ENCODE measurements at regions not wholly inside any gene's neighbourhood (a gene's known extent, or its start where the extent isn't known, plus 50 kb on each side); places are given as distances from the start of the nearest gene placed in this dataset.

DNA sequence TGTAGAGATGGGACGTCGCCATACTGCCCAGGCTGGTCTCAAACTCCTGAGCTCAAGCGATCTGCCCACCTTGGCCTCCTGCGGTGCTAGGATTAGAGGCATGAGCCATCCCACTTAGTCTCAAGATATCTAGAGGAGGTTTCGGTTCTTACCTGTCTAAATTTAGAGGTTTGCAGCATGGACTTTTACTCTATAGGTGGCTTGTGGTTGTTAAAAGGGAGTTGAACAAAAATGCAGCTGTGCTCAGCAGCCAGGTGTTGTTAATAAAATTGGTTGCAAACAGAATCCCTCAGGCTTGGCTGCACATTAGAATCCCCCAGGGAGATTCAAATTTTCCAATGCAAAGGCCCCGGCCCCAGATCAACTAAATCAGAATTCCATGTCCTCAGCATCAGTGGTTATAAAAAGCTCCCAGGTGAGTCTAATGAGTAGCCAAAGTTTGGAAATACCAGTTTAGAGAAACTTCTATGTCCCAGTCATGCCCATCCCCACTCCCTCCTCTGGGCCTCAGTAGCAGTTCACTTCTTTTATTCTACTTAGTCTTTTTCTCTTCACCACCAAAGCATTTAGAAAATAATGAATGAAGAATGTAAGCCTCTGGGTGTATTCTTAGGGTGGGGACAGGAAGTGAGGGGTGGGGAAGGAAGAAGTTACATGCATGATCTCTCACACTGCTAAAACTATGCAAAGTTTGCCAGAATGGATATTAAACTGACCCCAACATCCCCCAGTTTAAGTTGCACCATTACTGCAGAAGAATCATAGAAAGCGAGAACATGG is 471.0 kb downstream of the COG6 start:
- Mint-ChIP-seq H3K27me3 (no peaks in the 10 kb centered on the region), H3K4me1 (peaks cover 28% of the 10 kb centered on the region), H3K27ac (no peak overlapping the region), H3K4me3 (no peak overlapping the region), H3K9me3 (no peaks in the 10 kb centered on the region), H3K36me3 (ENCODE audit: low read depth) (no peaks in the 10 kb centered on the region)
- no peak for ATAC-seq (replicated peaks)

DNA sequence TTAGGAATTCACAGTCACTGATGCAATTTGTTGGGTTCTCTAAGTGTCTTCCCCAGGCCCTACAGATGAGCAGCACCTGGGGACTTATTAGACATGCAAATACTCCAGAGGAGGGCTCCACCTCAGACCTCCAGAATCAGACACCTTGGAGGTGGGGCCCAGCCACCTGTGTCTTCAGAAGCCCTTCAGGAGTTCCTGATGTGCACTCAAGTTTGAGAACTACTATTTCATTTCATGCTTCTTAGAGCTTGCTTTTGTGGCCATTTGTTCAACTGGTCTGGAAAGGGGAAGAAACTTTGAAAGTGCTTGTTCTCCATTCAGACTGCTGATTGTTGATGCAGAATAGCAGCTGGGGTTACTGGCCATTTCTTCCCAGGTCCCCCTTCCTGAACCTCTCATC is 472.0 kb downstream of the COG6 start:
- ATAC-seq (replicated peaks), result no peak
- no peak overlapping the region for H3K27ac Mint-ChIP-seq
- no peaks in the 10 kb centered on the region for H3K27me3 Mint-ChIP-seq
- no peaks in the 10 kb centered on the region for H3K36me3 Mint-ChIP-seq (ENCODE audit: low read depth)
- peaks cover 37% of the 10 kb centered on the region for H3K4me1 Mint-ChIP-seq
- H3K4me3 Mint-ChIP-seq, result no peak overlapping the region
- no peaks in the 10 kb centered on the region for H3K9me3 Mint-ChIP-seq

DNA sequence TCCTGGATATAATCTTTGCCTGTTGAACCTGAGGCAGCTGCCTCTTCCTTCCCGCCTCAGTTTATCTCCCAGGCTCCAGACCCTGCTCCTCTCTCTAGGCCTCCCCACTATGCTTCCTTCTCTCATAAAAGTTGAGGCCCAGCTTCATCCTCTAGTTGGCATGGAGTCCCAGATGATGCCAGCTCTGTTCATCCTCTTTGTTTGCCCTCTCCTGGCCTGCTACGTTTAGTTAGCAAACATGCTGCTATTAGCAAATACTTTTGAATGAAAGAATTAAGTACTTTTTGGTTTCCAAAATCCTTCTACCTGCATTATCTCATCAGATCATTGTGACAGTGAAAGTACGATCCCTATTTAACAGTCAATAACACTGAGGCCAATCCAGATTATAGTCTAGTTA is 472.5 kb downstream of the COG6 start:
- no peaks in the 10 kb centered on the region for H3K9me3 Mint-ChIP-seq
- peaks cover 42% of the 10 kb centered on the region for H3K4me1 Mint-ChIP-seq
- ATAC-seq (replicated peaks), result no peak
- no peaks in the 10 kb centered on the region for H3K27me3 Mint-ChIP-seq
- H3K27ac Mint-ChIP-seq, result peak overlapping the region; percentile 44
- no peaks in the 10 kb centered on the region for H3K36me3 Mint-ChIP-seq (ENCODE audit: low read depth)
- H3K4me3 Mint-ChIP-seq, result no peak overlapping the region

DNA sequence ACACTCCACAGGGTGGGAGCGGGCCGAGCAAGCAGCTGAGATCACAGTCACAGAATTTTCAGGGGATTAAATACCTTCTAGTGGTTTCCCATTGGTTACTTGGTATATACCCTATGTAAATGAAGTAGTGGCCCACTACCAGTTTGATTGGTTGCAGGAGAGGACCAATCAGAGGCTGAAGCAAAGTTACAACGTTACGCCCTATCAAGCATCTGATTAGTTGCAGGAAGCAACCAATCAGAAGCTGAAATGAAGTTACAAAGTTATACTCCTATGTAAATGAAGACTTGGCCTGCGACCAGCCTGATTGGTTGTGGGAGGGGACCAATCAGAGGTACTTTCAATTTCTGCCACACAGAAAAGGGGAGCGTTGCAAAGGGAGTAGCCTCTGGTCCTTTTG is 474.0 kb downstream of the COG6 start:
- H3K4me3 Mint-ChIP-seq, result peak overlapping the region; percentile 40
- H3K9me3 Mint-ChIP-seq, result no peaks in the 10 kb centered on the region
- H3K27me3 Mint-ChIP-seq, result no peaks in the 10 kb centered on the region
- H3K4me1 Mint-ChIP-seq, result peaks cover 42% of the 10 kb centered on the region
- H3K36me3 Mint-ChIP-seq (ENCODE audit: low read depth), result no peaks in the 10 kb centered on the region
- peak overlapping the region; percentile 79 for H3K27ac Mint-ChIP-seq
- peak; percentile 15 for ATAC-seq (replicated peaks)

DNA sequence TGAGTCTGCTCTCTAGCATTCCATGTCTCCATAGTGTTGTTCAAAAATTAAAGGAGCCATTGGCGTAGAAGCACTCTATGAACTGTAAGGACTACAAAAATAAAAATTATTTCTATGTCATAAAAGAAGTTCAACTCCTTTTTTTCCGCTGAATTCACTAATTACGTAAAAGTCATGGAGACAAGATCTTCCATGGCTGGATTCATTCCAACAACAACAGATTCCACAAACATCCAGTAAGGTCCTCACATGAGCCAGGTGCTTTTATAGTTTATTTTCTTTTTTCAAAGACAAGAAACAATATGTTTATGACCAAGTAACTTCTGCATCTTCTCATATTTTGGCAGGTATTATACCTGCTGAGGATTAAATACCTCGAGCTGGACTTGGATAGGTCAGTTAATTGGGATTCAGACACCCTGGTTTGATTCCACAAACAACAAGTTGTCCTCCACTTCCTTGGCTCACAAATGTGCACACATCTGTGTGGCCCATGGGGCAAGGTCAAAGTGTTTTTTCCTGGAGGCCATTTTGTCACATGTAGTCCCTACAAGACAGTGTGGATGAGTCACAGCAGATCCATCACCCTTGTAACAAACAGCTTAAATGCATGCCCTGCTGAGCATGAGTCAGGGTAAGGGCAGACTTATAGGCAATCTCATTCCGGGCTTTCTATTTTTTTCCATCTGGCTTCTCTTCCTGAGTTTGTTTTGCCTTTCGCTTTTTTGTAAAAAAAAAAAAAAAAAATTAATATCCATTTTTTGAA is 475.6 kb downstream of the COG6 start:
- no peaks in the 10 kb centered on the region for H3K27me3 Mint-ChIP-seq

DNA sequence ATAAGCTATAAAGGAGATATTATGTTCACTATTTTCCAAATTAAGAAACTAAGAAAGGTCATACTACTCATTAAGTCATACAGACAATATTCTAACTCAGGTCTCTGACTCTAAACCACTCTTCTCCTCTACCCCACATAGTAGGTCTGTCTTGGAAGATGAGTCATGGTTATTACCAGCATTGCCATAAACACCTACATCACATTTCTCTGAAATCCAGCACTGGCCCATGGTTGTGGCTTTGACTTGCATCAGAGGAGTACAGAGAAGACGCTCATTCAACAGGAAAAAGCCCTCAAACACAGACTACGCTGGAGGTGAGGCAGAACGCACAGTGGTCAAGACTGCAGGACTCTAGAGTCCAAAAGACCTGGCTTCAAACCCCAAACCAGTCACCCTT is 476.8 kb downstream of the COG6 start:
- Mint-ChIP-seq H3K9me3 (peaks cover 3% of the 10 kb centered on the region), H3K4me1 (peaks cover 42% of the 10 kb centered on the region), H3K27me3 (no peaks in the 10 kb centered on the region), H3K27ac (peak overlapping the region; percentile 83), H3K36me3 (ENCODE audit: low read depth) (no peaks in the 10 kb centered on the region), H3K4me3 (peak overlapping the region; percentile 55)
- ATAC-seq (replicated peaks), result peak; percentile 81

More for the DNA sequence above, 475.6 kb downstream of the COG6 start:
- peak overlapping the region; percentile 55 for H3K4me3 Mint-ChIP-seq
- H3K4me1 Mint-ChIP-seq, result peaks cover 39% of the 10 kb centered on the region
- peak overlapping the region; percentile 83 for H3K27ac Mint-ChIP-seq
- H3K36me3 Mint-ChIP-seq (ENCODE audit: low read depth), result no peaks in the 10 kb centered on the region
- peak; percentile 63 for ATAC-seq (replicated peaks)
- no peaks in the 10 kb centered on the region for H3K9me3 Mint-ChIP-seq

DNA sequence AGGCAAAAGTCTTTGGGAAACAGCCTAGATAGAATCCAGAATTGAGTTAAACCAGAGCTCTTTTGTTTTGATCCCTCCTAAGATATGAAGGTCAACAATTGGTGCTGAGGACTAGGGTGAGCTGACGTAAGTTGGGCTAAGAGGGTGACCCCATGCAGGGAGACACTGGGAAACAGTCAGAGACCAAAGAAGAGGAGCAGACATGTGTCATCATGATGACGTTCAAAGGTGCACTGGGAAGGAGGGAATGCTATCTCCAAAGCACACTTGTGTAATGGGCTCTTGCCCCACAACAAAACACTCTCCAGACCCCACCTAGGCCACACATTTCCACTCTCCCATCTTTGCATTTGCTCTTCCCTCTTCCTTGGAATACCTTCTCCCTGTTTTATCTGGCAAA is 481.4 kb downstream of the COG6 start:
- peak overlapping the region; percentile 58 for H3K4me3 Mint-ChIP-seq
- peak overlapping the region; percentile 82 for H3K27ac Mint-ChIP-seq
- peaks cover 29% of the 10 kb centered on the region for H3K4me1 Mint-ChIP-seq
- H3K36me3 Mint-ChIP-seq (ENCODE audit: low read depth), result no peaks in the 10 kb centered on the region
- H3K27me3 Mint-ChIP-seq, result no peaks in the 10 kb centered on the region
- no peak for ATAC-seq (replicated peaks)
- peaks cover 3% of the 10 kb centered on the region for H3K9me3 Mint-ChIP-seq

DNA sequence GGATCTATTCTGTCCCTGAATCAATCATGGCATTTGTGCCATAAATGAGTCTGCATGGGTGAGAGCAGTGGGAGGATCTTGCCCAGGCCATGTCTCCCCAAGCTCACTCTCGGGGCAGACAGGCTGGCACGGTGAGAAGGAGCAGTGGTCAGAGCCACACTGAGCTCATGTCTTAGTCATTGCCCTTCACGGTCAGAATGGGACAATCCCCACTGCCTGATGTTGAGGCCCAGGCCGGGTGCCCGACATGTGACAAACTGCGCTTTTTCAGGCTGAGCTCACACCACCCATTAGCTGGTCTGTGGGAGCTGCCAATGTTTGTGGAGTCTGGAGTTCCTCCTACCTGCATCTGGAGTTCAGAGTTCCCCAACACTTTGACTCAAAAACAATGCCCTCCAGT is 481.9 kb downstream of the COG6 start:
- H3K36me3 Mint-ChIP-seq (ENCODE audit: low read depth), result no peaks in the 10 kb centered on the region
- peaks cover 3% of the 10 kb centered on the region for H3K9me3 Mint-ChIP-seq
- peak overlapping the region; percentile 82 for H3K27ac Mint-ChIP-seq
- peak; percentile 97 for ATAC-seq (replicated peaks)
- H3K4me3 Mint-ChIP-seq, result peak overlapping the region; percentile 58
- no peaks in the 10 kb centered on the region for H3K27me3 Mint-ChIP-seq
- H3K4me1 Mint-ChIP-seq, result peaks cover 24% of the 10 kb centered on the region

DNA sequence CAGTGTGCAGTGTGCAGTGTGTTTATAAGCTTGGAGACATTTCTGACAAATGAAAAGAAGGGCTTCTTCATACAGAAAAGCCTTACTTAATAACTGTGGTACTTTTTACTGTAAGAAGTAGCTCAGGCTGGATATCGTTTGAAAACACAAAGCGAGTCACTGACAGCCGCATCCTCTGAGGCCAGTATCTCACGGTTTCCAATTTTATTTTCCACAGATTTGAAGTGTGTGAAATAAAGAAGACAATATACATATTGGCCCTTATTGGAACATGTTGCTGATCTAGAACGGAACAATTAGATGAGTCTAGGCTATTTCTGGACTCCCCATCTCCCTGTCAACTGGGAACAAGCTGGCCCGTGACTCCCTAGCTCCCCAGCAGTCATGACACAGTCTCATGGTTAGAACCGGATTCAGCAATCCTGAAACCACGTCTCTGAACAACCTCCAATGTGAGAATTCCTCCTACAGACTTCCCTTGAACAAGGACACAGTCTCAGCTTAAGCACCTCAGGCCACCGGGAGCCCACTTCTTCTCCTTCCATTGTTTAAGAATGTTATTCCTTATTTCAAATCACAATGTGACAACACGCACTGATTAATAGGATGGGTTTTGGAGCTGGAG is 484.5 kb downstream of the COG6 start:
- H3K4me1 Mint-ChIP-seq, result peaks cover 38% of the 10 kb centered on the region
- no peak overlapping the region for H3K4me3 Mint-ChIP-seq
- H3K27me3 Mint-ChIP-seq, result no peaks in the 10 kb centered on the region
- ATAC-seq (replicated peaks), result no peak
- no peaks in the 10 kb centered on the region for H3K36me3 Mint-ChIP-seq (ENCODE audit: low read depth)
- H3K27ac Mint-ChIP-seq, result peak overlapping the region; percentile 4
- H3K9me3 Mint-ChIP-seq, result peaks cover 3% of the 10 kb centered on the region

DNA sequence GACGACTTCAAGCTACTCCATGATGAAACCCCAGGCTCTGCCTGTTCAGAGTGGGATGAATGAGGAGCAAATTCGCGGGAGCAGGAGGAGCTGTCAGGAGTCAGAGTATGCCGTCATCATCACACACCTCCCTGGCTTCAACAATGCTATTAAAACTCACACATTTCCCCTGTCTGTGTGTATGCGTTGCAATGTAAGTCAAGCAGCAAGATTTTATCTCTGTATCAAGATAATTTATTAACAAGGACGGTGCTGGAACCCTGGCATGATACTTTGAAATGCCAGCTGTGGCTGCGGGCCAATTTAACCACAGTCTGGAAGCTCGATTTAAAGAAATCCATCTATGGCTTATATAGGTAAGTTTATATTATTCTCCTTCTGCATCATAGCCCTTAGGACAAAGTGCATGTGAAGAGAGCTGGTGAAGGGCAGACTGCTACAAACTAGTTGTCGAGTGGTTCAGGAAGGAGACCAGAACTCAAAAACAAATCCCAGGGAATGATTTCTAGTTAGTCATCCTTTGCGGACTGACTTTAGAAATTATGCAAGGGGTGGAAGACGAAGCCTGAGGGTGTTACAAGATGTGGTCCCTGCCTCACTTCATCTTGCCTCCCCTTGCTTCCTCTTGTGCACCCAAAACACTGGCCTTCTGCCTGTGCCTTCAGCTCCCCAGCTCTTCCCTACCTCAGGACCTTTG is 486.5 kb downstream of the COG6 start:
- ATAC-seq (replicated peaks), result no peak
- Mint-ChIP-seq H3K4me3 (no peak overlapping the region), H3K27ac (no peak overlapping the region), H3K9me3 (peaks cover 3% of the 10 kb centered on the region), H3K27me3 (no peaks in the 10 kb centered on the region), H3K4me1 (peaks cover 47% of the 10 kb centered on the region), H3K36me3 (ENCODE audit: low read depth) (no peaks in the 10 kb centered on the region)

DNA sequence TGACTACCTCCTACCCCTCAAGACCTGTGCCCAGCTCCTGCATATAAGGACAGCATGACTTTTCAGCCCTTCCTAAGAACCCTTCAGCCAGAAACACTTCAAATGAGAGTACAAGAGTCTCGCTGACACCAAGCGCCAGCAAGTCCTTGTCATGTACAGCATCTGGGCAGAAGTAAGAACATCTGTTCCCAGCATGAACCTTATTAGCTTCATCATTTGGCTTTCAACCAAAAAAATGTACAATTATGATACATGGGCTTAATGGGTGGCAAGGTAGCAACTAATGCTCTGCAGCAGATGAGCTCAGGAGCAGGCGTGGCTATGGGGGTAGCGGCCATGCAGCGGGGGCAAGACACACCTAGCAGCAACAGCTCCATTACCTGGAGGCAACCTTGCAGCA is 487.6 kb downstream of the COG6 start:
- ATAC-seq (replicated peaks), result no peak
- Mint-ChIP-seq H3K36me3 (ENCODE audit: low read depth) (no peaks in the 10 kb centered on the region), H3K9me3 (no peaks in the 10 kb centered on the region), H3K4me3 (no peak overlapping the region), H3K4me1 (peaks cover 52% of the 10 kb centered on the region), H3K27me3 (no peaks in the 10 kb centered on the region), H3K27ac (peak overlapping the region; percentile 87)

DNA sequence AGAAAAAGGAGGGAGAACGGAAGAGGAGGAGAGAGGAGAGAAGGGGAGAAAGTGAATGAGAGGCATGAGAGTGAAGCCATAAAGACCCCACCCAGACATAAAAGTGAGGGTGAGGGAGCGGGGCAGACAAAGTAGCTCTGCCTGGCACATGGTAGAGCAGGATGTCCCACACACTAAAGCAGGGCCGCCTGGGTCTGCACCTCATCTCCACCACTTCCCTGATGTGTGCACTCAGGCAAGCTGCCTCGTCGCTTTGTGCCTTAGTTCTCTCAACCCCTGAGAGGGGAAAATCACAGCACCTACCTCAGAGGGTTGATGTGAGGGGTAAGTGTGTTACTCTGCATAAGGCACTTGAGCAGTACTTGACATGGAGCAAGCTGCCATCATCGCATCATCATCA is 488.1 kb downstream of the COG6 start:
- peaks cover 56% of the 10 kb centered on the region for H3K4me1 Mint-ChIP-seq

DNA sequence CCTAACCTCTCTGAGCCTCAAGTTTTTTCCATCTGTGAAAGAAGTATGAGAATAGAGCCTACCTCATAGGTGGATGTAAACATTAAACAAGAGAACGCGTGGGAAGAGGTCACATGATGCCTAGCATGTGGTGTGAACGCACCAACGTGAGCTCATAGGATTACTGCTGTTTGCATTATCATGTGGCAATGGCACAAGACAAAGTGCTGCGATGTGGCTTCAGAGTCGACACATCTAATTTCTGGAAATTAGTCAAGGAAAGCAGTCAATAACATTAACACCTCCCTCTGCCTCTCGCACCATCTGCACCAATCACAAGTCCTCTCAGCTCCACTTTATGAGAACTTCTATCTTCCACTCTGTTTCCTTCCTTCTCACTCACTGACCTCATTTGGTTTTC is 489.7 kb downstream of the COG6 start:
- H3K9me3 Mint-ChIP-seq, result no peaks in the 10 kb centered on the region
- peak overlapping the region; percentile 57 for H3K4me3 Mint-ChIP-seq
- no peaks in the 10 kb centered on the region for H3K36me3 Mint-ChIP-seq (ENCODE audit: low read depth)
- H3K4me1 Mint-ChIP-seq, result peaks cover 54% of the 10 kb centered on the region
- peak overlapping the region; percentile 87 for H3K27ac Mint-ChIP-seq
- H3K27me3 Mint-ChIP-seq, result no peaks in the 10 kb centered on the region
- peak; percentile 71 for ATAC-seq (replicated peaks)

More for the DNA sequence above, 488.1 kb downstream of the COG6 start:
- Mint-ChIP-seq H3K27me3 (no peaks in the 10 kb centered on the region), H3K4me3 (no peak overlapping the region), H3K9me3 (no peaks in the 10 kb centered on the region), H3K27ac (peak overlapping the region; percentile 87), H3K36me3 (ENCODE audit: low read depth) (no peaks in the 10 kb centered on the region)
- ATAC-seq (replicated peaks), result no peak

DNA sequence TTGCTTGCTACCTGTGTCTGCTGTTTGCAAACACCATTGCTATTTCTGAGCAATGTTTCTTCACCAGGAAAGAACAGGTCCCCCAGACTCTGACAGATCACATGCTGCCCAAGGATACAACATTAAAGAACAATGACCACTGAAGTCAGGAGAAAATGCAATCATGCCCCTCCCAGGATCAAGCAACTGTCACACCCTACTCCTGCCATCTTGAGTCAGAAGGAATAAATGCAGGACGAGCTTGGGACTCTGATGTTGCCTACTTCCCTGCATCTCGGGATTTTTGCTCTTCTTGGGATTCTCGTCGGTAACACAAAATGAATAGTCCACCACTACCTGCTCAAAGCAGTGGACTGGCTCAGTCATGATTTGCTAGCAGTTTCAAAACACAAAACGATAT is 490.6 kb downstream of the COG6 start:
- ATAC-seq (replicated peaks), result no peak
- Mint-ChIP-seq H3K4me1 (peaks cover 59% of the 10 kb centered on the region), H3K36me3 (ENCODE audit: low read depth) (no peaks in the 10 kb centered on the region), H3K27me3 (no peaks in the 10 kb centered on the region), H3K9me3 (peaks cover 3% of the 10 kb centered on the region), H3K4me3 (peak overlapping the region; percentile 57), H3K27ac (peak overlapping the region; percentile 92)
